HFFc6 (cell line): ENCODE measurements at regions not wholly inside any gene's neighbourhood (a gene's known extent, or its start where the extent isn't known, plus 50 kb on each side); places are given as distances from the start of the nearest gene placed in this dataset.

Experiments
- DNase-seq: peaks from one replicate; pipeline ENCODE4 v3.0.0-alpha.2; 2018
- H3K27ac Mint-ChIP-seq: 2 replicates; pipeline ENCODE4 v1.8.0; 2020; ENCODE audit warnings: mild to moderate bottlenecking, mixed read lengths
- H3K27me3 Mint-ChIP-seq: 2 replicates; pipeline ENCODE4 v1.8.0; 2021; ENCODE audit warnings: mild to moderate bottlenecking, moderate library complexity, mixed read lengths; ENCODE audit not compliant: insufficient read depth
- H3K36me3 Mint-ChIP-seq: 2 replicates; pipeline ENCODE4 v1.8.0; 2021; ENCODE audit warnings: low read depth, mixed read lengths
- H3K4me1 Mint-ChIP-seq: 2 replicates; pipeline ENCODE4 v1.8.0; 2020; ENCODE audit warnings: low read depth, mixed read lengths
- H3K4me3 Mint-ChIP-seq: 2 replicates; pipeline ENCODE4 v1.8.0; 2020; ENCODE audit warnings: mild to moderate bottlenecking, moderate library complexity, mixed read lengths
- H3K9me3 Mint-ChIP-seq: 2 replicates; pipeline ENCODE4 v1.8.0; 2020; ENCODE audit warnings: mild to moderate bottlenecking, mixed read lengths
- TF ChIP-seq, protein P1 (sequence below): fragments of 200-600 bp; sonication (generic); IDR thresholded peaks from 2 replicates; pipeline ENCODE4 v1.5.0; 2021; ENCODE audit warnings: antibody characterized with exemption, mild to moderate bottlenecking

DNA sequence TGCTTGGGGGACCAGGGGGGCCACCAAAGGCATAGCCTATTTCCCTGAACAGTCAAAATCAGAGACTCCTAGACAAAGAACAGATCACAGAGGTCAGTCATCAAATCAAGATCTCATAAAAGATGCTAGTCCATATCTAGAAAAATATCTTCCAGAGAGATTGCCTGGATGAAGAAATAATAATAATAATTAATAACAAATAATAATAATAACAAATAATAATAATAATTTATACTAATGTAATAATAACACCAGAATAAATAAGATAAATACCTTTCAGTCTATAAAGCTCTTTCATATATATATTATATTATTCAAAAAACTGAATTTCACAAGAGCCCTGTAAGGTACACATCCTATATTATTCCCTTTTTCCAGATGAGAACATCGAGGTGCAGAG lies 129.6 kb downstream of the PAX1 start:
- peaks cover 60% of the 10 kb centered on the region for H3K9me3 Mint-ChIP-seq
- H3K4me1 Mint-ChIP-seq, result no peaks in the 10 kb centered on the region
- H3K4me3 Mint-ChIP-seq, result no peak overlapping the region
- 0 out of 2 replicates have a peak, but pooled peaks cover 9% of the 10 kb centered on the region for H3K36me3 Mint-ChIP-seq
- TF ChIP-seq, protein P1, sequence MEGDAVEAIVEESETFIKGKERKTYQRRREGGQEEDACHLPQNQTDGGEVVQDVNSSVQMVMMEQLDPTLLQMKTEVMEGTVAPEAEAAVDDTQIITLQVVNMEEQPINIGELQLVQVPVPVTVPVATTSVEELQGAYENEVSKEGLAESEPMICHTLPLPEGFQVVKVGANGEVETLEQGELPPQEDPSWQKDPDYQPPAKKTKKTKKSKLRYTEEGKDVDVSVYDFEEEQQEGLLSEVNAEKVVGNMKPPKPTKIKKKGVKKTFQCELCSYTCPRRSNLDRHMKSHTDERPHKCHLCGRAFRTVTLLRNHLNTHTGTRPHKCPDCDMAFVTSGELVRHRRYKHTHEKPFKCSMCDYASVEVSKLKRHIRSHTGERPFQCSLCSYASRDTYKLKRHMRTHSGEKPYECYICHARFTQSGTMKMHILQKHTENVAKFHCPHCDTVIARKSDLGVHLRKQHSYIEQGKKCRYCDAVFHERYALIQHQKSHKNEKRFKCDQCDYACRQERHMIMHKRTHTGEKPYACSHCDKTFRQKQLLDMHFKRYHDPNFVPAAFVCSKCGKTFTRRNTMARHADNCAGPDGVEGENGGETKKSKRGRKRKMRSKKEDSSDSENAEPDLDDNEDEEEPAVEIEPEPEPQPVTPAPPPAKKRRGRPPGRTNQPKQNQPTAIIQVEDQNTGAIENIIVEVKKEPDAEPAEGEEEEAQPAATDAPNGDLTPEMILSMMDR, result no peak
- H3K27ac Mint-ChIP-seq, result no peak overlapping the region
- peaks cover 1% of the 10 kb centered on the region; the same call in 1 of the 2 replicates for H3K27me3 Mint-ChIP-seq
- no peak for DNase-seq

DNA sequence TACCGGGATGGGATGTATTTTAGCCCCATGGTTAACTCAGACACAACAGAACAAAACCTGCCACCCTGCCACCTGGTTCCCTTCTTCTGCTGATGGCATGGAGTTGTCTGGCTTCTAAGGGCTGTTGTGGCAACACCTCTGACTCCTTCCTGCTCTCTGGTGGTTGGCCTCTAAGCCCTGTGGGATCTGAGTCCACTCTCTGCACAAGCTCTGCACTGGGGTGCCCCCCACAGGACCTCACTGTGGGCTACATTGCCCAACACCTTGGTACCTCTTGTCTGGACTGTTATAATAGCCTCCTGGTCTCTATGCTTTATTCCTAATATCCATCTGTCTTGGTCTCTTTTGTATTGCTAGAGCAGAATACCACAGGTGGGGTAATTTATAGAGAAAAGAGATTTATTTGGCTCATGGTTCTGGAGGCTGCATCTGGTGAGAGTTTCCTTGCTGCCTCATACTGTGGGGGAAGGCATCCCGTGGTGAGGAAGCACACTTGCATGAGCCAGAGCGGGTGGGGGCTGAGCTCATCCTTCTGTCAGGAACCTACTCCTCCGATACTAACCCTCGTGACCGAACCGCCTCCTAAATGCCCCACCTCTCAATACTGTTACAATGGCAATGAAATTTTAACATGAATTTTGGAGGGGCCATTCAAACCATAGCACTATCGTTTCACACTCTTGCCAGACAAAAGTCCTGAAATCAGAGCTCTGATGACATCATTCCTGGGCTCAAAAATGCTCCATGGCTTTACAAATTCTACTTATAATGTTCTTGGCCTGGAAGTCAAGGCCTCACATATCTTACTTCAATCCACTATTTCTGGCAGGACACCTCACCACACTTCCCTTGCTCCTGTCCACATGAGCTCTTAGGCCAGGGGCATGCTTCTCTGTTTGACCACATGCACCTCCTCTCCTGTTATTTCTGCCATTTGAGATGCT lies 127.2 kb downstream of the PAX1 start:
- Mint-ChIP-seq H3K4me1 (no peaks in the 10 kb centered on the region), H3K9me3 (peaks cover 59% of the 10 kb centered on the region), H3K27me3 (peaks cover 1% of the 10 kb centered on the region; the same call in 1 of the 2 replicates), H3K4me3 (no peak overlapping the region), H3K27ac (no peak overlapping the region), H3K36me3 (0 out of 2 replicates have a peak, but pooled peaks cover 9% of the 10 kb centered on the region)
- no peak for DNase-seq
- TF ChIP-seq, protein P1, result no peak

DNA sequence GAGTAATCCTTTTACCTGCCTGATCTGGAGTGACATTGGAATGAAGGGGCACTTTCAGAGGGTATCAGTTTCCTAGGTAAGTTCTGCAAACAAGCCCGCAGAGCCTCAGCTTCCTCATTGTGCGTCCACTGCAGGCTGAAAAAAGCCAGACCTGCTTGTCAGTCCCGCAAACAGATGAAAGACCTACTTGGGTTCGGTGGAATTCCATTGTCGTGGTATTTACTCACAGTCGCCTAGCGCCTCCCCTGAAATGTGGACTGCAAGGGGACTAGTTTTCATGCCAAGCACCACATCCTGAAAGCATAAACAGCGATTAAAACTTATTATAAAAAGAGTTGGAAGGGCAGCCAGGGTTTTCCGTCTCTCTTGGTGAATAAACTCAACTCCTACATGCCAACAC lies 121.5 kb downstream of the PAX1 start:
- TF ChIP-seq, protein P1, result no peak
- Mint-ChIP-seq H3K4me3 (no peak overlapping the region), H3K27ac (no peak overlapping the region), H3K9me3 (peaks cover 57% of the 10 kb centered on the region), H3K4me1 (no peaks in the 10 kb centered on the region), H3K36me3 (0 out of 2 replicates have a peak, but pooled peaks cover 4% of the 10 kb centered on the region), H3K27me3 (peaks cover 1% of the 10 kb centered on the region; the same call in 1 of the 2 replicates)
- no peak for DNase-seq

DNA sequence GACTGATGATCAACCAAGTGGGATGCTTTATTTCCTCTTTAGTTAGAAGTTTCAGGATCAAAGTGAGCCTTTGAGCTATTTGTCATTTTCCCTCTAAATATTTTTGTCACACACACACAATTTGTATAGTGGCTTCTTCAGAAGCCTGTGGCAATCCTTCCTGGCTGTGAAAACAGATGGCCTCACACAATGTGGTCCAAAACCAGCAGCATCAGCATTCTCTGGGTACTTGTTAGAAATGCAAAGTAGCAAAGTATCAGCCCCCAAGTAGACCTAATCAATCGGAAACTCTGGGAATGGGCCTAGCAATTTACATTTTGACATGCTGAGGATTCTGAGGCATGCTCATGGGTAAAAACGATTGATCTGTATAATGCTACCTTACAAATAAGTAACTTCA lies 115.9 kb downstream of the PAX1 start:
- Mint-ChIP-seq H3K36me3 (no peaks in the 10 kb centered on the region), H3K9me3 (peaks cover 33% of the 10 kb centered on the region), H3K4me1 (no peaks in the 10 kb centered on the region), H3K27ac (no peak overlapping the region), H3K4me3 (no peak overlapping the region), H3K27me3 (no peaks in the 10 kb centered on the region)
- DNase-seq, result no peak
- TF ChIP-seq, protein P1, result no peak

DNA sequence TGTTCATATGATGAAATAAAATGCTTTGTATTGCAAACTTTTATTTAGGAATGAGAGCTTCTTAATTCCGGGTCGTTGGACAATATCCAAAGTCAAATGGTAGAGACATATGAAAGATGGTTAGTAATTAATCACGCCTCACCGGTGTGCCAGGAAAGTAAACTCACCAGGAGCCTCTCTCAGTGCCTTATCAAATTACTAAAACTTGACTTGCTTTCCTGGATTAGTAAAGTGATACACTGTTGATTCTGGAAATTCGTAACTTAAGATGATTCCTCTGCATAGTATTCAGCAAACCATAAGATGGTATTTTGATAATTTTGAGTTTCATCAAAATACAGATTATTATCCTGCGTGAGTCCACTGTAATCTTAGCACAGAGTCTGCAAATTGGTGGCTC lies 115.2 kb downstream of the PAX1 start:
- TF ChIP-seq, protein P1, result no peak
- Mint-ChIP-seq H3K4me3 (no peak overlapping the region), H3K4me1 (no peaks in the 10 kb centered on the region), H3K27me3 (no peaks in the 10 kb centered on the region), H3K9me3 (peaks cover 29% of the 10 kb centered on the region), H3K36me3 (no peaks in the 10 kb centered on the region), H3K27ac (no peak overlapping the region)
- DNase-seq, result no peak
